G401 (cell line): ENCODE measurements at regions not wholly inside any gene's neighbourhood (a gene's known extent, or its start where the extent isn't known, plus 50 kb on each side); places are given as distances from the start of the nearest gene placed in this dataset.
A peak's percentile ranks its signal among the peaks of the same experiment; 100 is the strongest.

Source experiments
- DNase-seq: peaks from one replicate; pipeline ENCODE4 v3.0.0-alpha.2; 2015; ENCODE audit warnings: low spot score
- in situ Hi-C: cut with HindIII; loops from 2 replicates; pipeline ENCODE4 v1.10.0; 2016; ENCODE audit warnings: low sequenced_read_pairs, mixed read lengths

GRCh38 chr5:159450417-159450816 is 120.1 kb upstream of the IL12B start:
- in situ Hi-C loops: no loop called here
- DNase-seq: no peak

GRCh38 chr5:159451197-159452052 is 121.1 kb upstream of the IL12B start:
- DNase-seq: no peak
- in situ Hi-C loops: no loop called here

- in situ Hi-C loops: no loop called here
- no peak for DNase-seq
Observed at GRCh38 chr5:159452480-159453167, 122.3 kb upstream of the IL12B start.

DNA sequence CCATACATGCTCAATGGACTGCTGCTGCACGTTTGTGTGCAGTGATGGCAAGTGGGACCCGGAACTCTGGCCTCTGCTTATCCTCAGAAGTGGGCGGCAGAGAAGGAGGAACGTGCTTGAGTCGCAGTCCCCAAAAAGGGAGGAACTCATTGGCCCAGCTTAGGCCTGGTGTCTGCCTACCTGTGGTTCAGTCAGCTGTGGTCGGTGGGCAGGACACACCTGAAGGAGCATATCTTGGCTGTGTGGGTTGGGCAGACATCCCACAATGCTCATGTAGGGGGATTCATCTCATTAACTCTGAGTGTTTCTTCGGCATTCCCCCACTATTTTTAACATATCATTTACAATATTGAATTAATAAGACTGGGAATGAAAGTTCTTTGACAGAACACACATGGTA is 122.9 kb upstream of the IL12B start:
- DNase-seq: no peak
- in situ Hi-C loops: no loop called here

- in situ Hi-C loops: no loop called here
- DNase-seq: no peak
Observed at GRCh38 chr5:159456261-159456660, 126.0 kb upstream of the IL12B start.

GRCh38 chr5:159456722-159457465 is 126.6 kb upstream of the IL12B start:
- in situ Hi-C loops: no loop called here
- DNase-seq: no peak

DNA sequence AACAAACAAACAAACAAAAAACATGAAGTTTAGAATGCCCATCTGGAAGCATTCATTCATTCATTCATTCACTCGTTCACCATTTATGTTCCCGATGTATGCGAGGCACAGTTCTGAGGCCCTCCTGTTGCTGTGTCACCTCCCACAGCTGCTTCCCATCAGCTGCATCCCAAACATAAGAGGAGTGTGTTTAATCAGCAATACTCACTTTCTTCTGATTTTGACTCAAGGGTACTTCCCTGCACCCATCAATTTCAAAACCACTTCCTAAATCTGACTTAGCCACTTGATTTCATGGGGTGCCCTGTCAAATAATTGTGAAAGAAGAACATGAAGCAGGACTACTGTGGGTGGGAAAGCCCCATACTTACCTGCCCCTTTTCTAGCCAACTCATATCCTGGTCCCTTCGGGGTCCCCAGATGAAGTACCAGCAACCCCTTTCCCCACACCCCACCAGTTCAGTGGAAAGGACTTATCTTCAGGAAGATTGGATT is 128.0 kb upstream of the IL12B start:
- in situ Hi-C loops: no loop called here
- no peak for DNase-seq

GRCh38 chr5:159459132-159459627 is 128.9 kb upstream of the IL12B start:
- in situ Hi-C loops: no loop called here
- DNase-seq: no peak

DNA sequence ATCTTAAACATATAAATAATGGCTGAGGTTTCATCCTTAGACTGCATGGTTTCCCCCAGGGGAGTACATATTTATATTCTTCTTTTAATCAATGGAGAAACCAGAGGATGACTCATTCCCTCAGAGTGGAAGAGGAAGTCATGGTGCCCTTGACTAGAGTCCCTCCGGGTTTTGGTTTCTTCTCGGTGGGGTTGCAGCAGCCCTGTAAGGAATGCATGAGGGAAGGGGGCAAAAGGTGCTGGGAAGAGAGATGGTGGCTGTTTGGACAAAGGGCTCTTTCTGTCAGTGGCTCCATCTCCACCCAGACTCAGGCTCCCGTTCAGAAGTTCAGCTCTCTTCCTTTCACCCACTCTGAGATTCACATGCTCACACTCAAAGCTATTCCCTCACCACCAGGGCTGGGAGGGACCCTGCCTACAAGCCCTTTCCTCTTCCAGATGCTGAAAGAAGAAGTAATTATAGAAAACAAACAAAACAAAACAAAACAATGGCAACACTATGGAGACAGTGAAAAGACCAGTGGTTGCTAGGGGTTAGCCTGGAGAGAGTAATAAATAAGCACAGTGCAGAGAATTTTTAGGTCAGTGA is 129.8 kb upstream of the IL12B start:
- no peak for DNase-seq
- in situ Hi-C loops: no loop called here

- in situ Hi-C loops: no loop called here
- no peak for DNase-seq
Observed at GRCh38 chr5:159463590-159464321, 133.5 kb upstream of the IL12B start.

DNA sequence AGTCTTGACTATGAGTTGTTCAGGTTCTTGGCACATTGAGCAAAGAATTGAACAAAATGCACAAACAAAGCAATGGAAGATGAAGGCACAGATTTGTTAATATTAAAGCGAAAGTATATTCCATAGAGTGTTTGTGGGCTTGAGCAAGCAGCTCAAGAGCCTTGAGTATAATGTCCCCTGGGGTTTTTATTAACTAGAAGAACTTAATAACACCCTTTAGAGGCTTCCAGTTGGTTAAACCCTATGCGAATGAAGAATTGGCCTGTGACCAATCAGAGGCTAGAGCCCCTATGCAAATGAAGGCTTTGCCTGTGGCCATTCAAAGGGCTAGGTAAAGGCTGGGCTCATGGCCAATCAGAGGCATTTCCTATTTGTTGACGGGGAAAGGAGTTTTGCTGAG is 135.3 kb upstream of the IL12B start:
- no peak for DNase-seq
- in situ Hi-C loops: no loop called here

- peak; percentile 76 for DNase-seq
- in situ Hi-C loops: no loop called here
Observed at GRCh38 chr5:159467666-159468065, 137.4 kb upstream of the IL12B start.

DNA sequence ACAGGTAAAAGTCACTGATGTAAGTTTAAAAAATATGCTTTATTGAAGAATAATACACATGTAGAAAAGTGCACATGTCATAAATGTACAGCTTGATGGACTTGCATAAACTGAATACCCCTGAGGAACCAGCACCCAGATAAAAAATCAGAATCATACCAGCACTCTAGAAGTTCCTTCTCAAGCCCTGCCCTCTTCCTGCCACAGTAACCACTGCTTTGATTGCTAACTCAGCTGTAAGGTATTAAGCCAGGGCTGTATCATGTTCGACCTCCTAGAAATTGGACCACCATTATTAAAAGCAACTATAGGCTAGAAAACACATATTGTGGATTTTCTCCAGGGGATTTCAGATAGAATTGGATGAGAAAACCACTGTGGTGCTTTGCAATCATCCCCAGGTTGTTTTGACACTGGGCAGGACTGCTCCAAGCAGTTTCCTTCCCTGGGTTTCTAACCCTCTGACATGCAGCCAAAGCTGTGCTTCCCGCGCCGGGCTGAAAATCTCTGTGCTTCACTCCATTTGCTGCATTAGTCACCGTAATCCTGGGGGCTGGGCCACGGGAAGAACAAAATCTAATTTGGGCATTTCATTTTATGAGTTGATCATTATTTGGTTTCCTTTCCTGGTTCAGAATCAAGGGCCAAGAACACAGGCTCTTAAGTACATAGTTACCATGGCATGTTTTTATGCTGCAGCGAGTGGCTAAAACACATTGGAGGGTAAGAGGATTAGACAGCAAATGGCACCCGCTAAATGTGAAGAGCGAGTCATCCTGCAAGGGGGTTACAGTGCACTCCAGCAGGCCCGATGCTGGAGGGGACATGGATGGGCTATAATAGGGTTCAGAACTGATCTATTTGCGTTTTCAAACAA is 139.4 kb upstream of the IL12B start:
- in situ Hi-C loops: no loop called here
- DNase-seq: no peak

DNA sequence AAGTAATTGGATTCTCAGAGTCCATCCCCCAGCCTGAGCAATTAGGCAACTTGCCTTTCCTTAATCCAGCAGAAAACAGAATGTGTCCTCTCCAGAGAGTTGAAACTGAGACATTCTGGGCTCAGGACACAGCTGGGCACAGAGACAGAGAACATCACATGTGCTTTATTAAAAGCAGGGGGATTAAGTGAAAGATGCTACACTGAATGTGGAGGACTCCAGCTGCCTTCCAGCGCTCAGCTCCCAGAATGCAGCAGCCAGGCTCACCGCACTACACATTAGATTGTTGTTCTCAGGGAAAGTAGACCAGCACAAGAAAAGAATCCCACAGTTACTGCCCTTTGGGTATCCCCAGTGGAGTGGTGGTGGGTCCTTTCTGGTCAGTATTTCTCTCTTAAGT is 141.6 kb upstream of the IL12B start:
- no peak for DNase-seq
- in situ Hi-C loops: no loop called here

DNA sequence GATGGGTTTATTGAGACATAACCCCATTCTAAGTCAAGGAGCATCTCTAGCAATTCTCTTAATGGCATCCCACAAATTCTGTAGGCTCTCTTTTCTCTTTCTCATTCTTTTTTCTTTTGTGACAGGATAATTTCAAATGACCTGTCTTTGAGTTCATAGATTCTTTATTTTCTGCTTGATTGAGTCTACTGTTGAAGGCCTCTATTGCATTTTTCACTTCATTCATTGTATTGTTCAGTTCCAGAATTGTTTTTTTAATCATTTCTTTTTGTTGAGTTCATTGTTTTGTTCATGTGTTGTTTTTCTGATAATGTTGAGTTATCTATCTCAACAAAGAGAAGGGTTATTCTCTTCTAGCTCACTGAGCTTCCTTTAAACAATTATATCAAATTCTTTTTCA is 144.7 kb upstream of the IL12B start:
- no peak for DNase-seq
- in situ Hi-C loops: no loop called here

DNA sequence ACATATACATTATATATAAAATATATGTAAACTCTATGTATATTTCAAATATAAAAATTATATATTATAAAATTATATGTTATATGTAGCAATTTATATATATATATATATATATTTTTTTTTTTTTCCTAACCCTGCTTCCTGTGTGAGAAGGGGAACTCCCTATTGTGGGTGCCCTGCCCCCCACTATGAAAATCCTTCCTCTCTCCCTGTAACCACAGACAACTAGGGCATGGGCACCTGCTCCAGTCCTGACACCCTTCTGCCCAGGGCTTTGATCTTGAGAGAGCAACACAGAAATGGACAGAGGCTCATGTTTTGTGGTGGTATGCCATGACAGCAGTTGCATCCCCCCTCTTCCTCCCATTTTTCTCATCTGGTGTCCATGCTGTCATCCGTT is 148.7 kb upstream of the IL12B start:
- in situ Hi-C loops: no loop called here
- DNase-seq: no peak

- no peak for DNase-seq
Observed at GRCh38 chr5:159480849-159481248, 150.6 kb upstream of the IL12B start.

DNA sequence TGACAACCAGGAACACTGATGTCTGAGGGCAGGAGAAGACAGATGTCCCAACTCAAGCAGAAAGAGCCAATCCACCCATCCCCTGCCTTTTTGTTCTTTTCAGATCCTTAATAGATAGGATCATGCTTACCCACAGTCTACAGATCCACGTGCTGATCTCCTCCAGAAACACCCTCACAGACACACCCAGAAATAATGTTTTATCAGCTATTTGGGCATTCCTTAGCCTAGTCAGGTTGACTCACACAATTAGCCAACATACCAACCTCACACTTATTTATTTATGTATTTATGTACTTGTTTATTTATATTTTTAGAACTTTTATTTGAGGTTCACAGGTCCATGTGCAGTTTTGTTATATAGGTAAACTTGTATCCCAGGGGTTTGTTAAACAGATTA is 151.5 kb upstream of the IL12B start:
- in situ Hi-C loops: no loop called here
- no peak for DNase-seq

More at GRCh38 chr5:159480849-159481248, 150.6 kb upstream of the IL12B start:
- in situ Hi-C loops: no loop called here
